ENCODE measurements at regions not wholly inside any gene's neighbourhood (a gene's known extent, or its start where the extent isn't known, plus 50 kb on each side); places are given as distances from the start of the nearest gene placed in this dataset.

DNA sequence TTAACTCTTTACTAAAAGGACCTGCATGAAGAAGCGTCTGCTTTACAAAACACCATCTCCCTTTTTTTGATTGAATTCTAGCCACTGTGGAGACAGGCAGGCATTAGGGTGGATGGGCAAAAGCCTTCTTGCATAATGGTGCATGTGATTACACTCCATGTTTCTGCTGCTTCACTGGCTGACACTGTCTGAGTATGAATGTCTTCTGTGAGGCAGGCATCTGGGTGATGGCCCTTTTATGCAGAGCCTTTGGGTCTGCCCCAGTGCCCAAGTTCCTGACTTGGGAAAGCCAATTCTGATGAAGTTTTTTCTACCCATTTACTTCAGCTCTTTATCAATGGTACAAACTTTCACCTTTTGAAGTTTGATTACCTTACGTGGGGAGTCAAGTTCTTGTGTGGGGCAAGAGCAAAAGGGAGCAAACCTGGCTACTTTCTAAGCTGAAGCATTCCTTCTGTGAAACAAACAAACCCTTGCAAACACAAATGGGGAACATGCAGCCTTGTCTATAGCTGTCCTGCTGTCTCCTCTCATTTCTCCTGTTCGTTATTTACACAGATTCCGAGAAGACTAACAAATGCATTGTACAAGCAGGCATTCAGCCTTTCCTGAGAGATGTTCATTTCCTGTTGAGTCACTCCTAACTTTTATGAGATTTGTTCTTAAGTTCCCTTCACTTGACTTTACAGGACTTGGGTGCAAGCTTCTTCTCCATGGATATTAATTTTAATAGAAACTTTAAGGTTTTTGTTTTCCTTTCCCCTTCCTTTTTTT is 301.9 kb downstream of the TLL1 start:
- Histone ChIP-seq H3K27me3 (no peaks in the 10 kb centered on the region), H3K4me1 (no peaks in the 10 kb centered on the region), H3K4me3 (no peak overlapping the region), H3K36me3 (no peaks in the 10 kb centered on the region), H3K9me3 (peaks cover 0 to 3% of the 10 kb centered on the region in 2 donors), H3K27ac (no peak overlapping the region)
- TF ChIP-seq CTCF (IDR thresholded peaks at IDR 0.05), result no peak
- intact Hi-C loops (cut with DNase I), result no loop called here
- DNase-seq (ENCODE audit: low spot score in 2 of 2), result no peak

DNA sequence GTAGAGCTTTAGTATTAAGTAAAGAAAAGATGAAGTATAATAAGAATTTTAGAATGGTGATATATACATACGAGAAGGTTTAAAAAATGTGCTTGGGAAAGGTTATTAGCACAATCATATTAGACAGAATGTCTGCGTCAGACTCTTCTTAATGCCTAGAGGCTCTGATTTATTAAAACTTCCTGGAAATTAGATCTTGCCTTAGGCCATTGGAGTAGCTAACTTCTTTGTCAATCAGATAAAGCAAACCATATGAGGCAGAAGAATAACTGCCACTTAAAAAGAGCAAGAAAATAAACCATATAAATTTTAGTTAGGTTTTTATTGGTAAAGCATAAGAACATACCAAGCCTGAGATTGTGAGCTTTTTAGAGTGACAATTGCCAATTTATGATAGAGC is 309.1 kb downstream of the TLL1 start:
- Histone ChIP-seq H3K4me3 (no peak overlapping the region), H3K9me3 (no peaks in the 10 kb centered on the region), H3K27me3 (no peaks in the 10 kb centered on the region), H3K36me3 (no peaks in the 10 kb centered on the region), H3K4me1 (no peaks in the 10 kb centered on the region), H3K27ac (no peak overlapping the region)
- intact Hi-C loops (cut with DNase I), result no loop called here
- no peak for DNase-seq (ENCODE audit: low spot score in 2 of 2)
- no peak for TF ChIP-seq CTCF (IDR thresholded peaks at IDR 0.05)

- Histone ChIP-seq H3K9me3 (no peaks in the 10 kb centered on the region), H3K4me3 (no peak overlapping the region), H3K27ac (no peak overlapping the region), H3K4me1 (no peaks in the 10 kb centered on the region), H3K27me3 (no peaks in the 10 kb centered on the region), H3K36me3 (no peaks in the 10 kb centered on the region)
- intact Hi-C loops (cut with DNase I), result no loop called here
- no peak for TF ChIP-seq CTCF (IDR thresholded peaks at IDR 0.05)
- DNase-seq (ENCODE audit: low spot score in 2 of 2), result no peak
Observed at GRCh38 chr4:166195101-166195500, 322.1 kb downstream of the TLL1 start.

DNA sequence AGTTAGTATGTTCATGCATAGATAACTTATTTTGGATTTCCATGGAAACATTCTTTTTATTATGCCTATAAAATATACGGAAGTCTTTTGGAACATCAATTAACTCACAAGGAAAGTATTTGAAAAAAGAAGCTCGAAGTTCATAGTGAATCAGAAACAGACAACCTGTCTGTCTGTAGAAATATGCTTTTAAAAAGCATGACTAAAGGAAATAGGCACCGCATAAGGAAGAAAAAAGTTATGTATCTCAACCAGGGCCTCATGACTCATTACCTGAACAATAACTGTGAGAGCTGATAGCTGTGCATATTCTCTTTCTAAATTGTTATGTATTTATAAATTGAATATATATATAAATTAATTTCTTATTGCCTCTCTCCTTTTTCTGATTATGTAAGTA is 324.1 kb downstream of the TLL1 start:
- no peak for DNase-seq (ENCODE audit: low spot score in 2 of 2)
- no peak for TF ChIP-seq CTCF (IDR thresholded peaks at IDR 0.05)
- H3K27me3 ChIP-seq, result no peaks in the 10 kb centered on the region
- no peaks in the 10 kb centered on the region for H3K36me3 ChIP-seq
- intact Hi-C loops (cut with DNase I), result no loop called here
- H3K27ac ChIP-seq, result no peak overlapping the region
- no peaks in the 10 kb centered on the region for H3K9me3 ChIP-seq
- H3K4me1 ChIP-seq, result no peaks in the 10 kb centered on the region
- H3K4me3 ChIP-seq, result no peak overlapping the region

GRCh38 chr4:166198041-166198440 is 325.0 kb downstream of the TLL1 start:
- no peak overlapping the region for H3K27ac ChIP-seq
- no peaks in the 10 kb centered on the region for H3K9me3 ChIP-seq
- H3K36me3 ChIP-seq, result no peaks in the 10 kb centered on the region
- TF ChIP-seq CTCF (IDR thresholded peaks at IDR 0.05), result no peak
- H3K4me1 ChIP-seq, result no peaks in the 10 kb centered on the region
- H3K4me3 ChIP-seq, result no peak overlapping the region
- intact Hi-C loops (cut with DNase I), result no loop called here
- H3K27me3 ChIP-seq, result no peaks in the 10 kb centered on the region
- DNase-seq (ENCODE audit: low spot score in 2 of 2), result no peak

All from ascending aorta (tissue), 2 donors.